MM.1S (cell line): ENCODE measurements at regions not wholly inside any gene's neighbourhood (a gene's known extent, or its start where the extent isn't known, plus 50 kb on each side); places are given as distances from the start of the nearest gene placed in this dataset.

Experiments
- DNase-seq: peaks from one replicate; pipeline ENCODE4 v3.0.0-alpha.2; 2015
- H2AFZ ChIP-seq: fragments of 300-600 bp; sonication (generic); 2 replicates; pipeline ENCODE4 v1.6.0; 2016; ENCODE audit warnings: antibody characterized with exemption, low read length
- H3F3A ChIP-seq: fragments of 300-600 bp; sonication (generic); 2 replicates; pipeline ENCODE4 v1.6.1; 2016; ENCODE audit warnings: mild to moderate bottlenecking, antibody characterized with exemption, low read length, moderate library complexity, mixed read lengths; ENCODE audit not compliant: insufficient read depth
- H3K27ac ChIP-seq: fragments of 300-600 bp; sonication (generic); 2 replicates; pipeline ENCODE4 v1.5.1; 2016; ENCODE audit warnings: mild to moderate bottlenecking, low read length
- H3K27me3 ChIP-seq: fragments of 300-600 bp; sonication (generic); replicated peaks from 2 replicates; pipeline ENCODE4 v1.6.0; 2016; ENCODE audit warnings: low read length; ENCODE audit not compliant: insufficient read depth
- H3K36me3 ChIP-seq: fragments of 300-600 bp; sonication (generic); replicated peaks from 2 replicates; pipeline ENCODE4 v1.6.1; 2016; ENCODE audit warnings: mild to moderate bottlenecking, low read length, mixed read lengths; ENCODE audit not compliant: insufficient read depth
- H3K4me1 ChIP-seq: fragments of 300-600 bp; sonication (generic); 2 replicates; pipeline ENCODE4 v1.6.1; 2016; ENCODE audit warnings: low read length, mixed read lengths
- H3K4me2 ChIP-seq: fragments of 300-600 bp; sonication (generic); 2 replicates; pipeline ENCODE4 v1.6.0; 2016; ENCODE audit warnings: low read depth, low read length
- H3K4me3 ChIP-seq: fragments of 300-600 bp; sonication (generic); 2 replicates; pipeline ENCODE4 v1.5.1; 2016; ENCODE audit warnings: low read length, mixed read lengths
- H3K79me2 ChIP-seq: fragments of 300-600 bp; sonication (generic); 2 replicates; pipeline ENCODE4 v1.6.1; 2016; ENCODE audit warnings: mixed run types, low read length, mixed read lengths
- H3K9ac ChIP-seq: fragments of 300-600 bp; sonication (generic); 2 replicates; pipeline ENCODE4 v1.6.1; 2016; ENCODE audit warnings: low read length, mixed read lengths
- H3K9me2 ChIP-seq: fragments of 300-600 bp; sonication (generic); replicated peaks from 2 replicates; pipeline ENCODE4 v1.6.1; 2016; ENCODE audit warnings: mild to moderate bottlenecking, low read length, mixed read lengths; ENCODE audit not compliant: insufficient read depth
- H3K9me3 ChIP-seq: fragments of 300-600 bp; sonication (generic); replicated peaks from 2 replicates; pipeline ENCODE4 v1.6.1; 2016; ENCODE audit warnings: mild to moderate bottlenecking, low read length, mixed read lengths; ENCODE audit not compliant: insufficient read depth
- H4K20me1 ChIP-seq: fragments of 300-600 bp; sonication (generic); 2 replicates; pipeline ENCODE4 v1.6.1; 2016; ENCODE audit warnings: mild to moderate bottlenecking, low read length, moderate library complexity, mixed read lengths; ENCODE audit not compliant: insufficient read depth
- CTCF ChIP-seq: fragments of 300-600 bp; sonication (generic); IDR thresholded peaks from 2 replicates; pipeline ENCODE4 v1.5.1; 2016; ENCODE audit warnings: antibody characterized with exemption, low read length, mixed read lengths
- EZH2 ChIP-seq: fragments of 300-600 bp; sonication (generic); optimal IDR thresholded peaks from 2 replicates; pipeline ENCODE3; 2017; ENCODE audit warnings: low read depth, mild to moderate bottlenecking, antibody characterized with exemption, low read length, mixed read lengths
- EZH2phosphoT487 ChIP-seq: fragments of 300-600 bp; sonication (generic); IDR thresholded peaks from 2 replicates; pipeline ENCODE4 v1.6.1; 2018; ENCODE audit warnings: antibody characterized with exemption, low read length

DNA sequence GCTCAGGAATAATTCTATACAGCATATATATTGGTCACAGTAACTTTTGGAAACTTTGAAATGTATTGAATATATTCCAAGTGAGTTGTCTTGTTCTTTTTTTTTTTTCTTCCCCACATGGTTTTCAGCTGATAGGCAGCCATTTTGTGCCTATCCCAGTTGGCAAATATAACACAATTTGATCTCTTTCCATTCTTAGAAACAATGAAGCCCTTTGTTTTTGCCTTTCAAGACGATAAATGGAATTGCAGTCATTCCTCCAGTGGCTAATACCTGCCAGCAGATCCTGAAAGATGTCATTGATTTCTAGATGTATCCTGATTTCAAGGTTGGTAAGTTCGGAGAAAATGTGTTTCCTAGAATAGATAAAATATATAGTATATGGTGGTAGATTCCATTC lies 951.1 kb upstream of the SLC10A2 start:
- Histone ChIP-seq H3K9ac (no peak overlapping the region), H3K79me2 (no peaks in the 10 kb centered on the region), H4K20me1 (no peaks in the 10 kb centered on the region), H2AFZ (no peak overlapping the region), H3K4me1 (no peaks in the 10 kb centered on the region), H3K36me3 (no peaks in the 10 kb centered on the region), H3F3A (no peaks in the 10 kb centered on the region), H3K27me3 (no peaks in the 10 kb centered on the region), H3K4me2 (no peak overlapping the region), H3K9me3 (no peaks in the 10 kb centered on the region), H3K27ac (no peak overlapping the region), H3K9me2 (no peaks in the 10 kb centered on the region), H3K4me3 (no peak overlapping the region)
- TF ChIP-seq EZH2 (no peak), EZH2phosphoT487 (no peak), CTCF (no peak)
- DNase-seq = no peak

- H3K79me2 ChIP-seq = no peaks in the 10 kb centered on the region
- no peak for DNase-seq
- no peaks in the 10 kb centered on the region for H3K4me1 ChIP-seq
- no peaks in the 10 kb centered on the region for H3K27me3 ChIP-seq
- H4K20me1 ChIP-seq = no peaks in the 10 kb centered on the region
- H3K36me3 ChIP-seq = no peaks in the 10 kb centered on the region
- H3K4me3 ChIP-seq = no peak overlapping the region
- H3F3A ChIP-seq = no peaks in the 10 kb centered on the region
- H3K9me2 ChIP-seq = no peaks in the 10 kb centered on the region
- H3K4me2 ChIP-seq = no peak overlapping the region
- no peak overlapping the region for H2AFZ ChIP-seq
- H3K27ac ChIP-seq = no peak overlapping the region
- no peak overlapping the region for H3K9ac ChIP-seq
- TF ChIP-seq EZH2 (no peak), CTCF (no peak), EZH2phosphoT487 (no peak)
- H3K9me3 ChIP-seq = no peaks in the 10 kb centered on the region
These were observed 949.6 kb upstream of the SLC10A2 start for GRCh38 chr13:104015646-104016396.

DNA sequence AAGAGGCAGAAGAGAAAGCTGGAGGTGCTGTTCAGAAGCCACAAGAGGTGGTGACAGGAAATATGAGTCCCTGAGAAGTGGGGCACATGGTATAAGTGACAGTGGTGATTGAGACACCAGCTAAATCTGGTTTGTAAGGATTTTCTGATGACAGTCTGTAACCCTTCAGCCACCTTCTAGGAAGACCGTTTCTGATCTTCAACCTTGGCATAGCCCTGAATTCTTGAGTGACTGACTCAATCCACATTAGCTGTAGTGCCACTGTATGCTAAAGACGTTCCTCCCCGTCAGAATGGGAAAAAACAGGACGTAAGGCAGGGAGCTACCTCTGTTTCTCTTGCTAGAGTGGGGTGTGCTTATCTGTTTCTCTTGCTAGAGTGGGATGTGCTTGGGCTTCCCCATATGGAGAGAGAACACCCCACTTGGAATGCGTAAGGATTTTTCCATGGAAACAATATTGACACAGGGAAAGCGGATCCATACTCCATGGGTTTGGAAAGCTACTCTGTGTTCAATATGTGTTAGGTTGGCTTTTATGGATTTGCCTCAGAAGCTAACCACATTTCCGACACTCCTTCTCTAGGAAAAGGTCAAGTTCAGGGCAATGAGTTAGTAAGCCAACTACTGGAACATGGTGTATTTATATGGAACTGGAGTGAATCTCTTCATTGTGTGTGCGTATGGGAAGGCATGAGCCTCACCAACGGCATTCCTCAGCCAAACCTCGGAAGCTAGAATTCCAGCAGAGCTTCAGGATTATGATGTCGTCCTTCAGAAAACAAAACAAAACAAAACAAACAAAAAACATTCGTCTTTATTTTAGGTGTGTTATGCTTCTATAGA lies 948.8 kb upstream of the SLC10A2 start:
- TF ChIP-seq EZH2 (no peak), CTCF (no peak), EZH2phosphoT487 (no peak)
- Histone ChIP-seq H3K27ac (no peak overlapping the region), H2AFZ (no peak overlapping the region), H3K4me3 (no peak overlapping the region), H3K9me2 (no peaks in the 10 kb centered on the region), H3K79me2 (no peaks in the 10 kb centered on the region), H3K36me3 (no peaks in the 10 kb centered on the region), H4K20me1 (no peaks in the 10 kb centered on the region), H3K4me2 (no peak overlapping the region), H3K27me3 (no peaks in the 10 kb centered on the region), H3F3A (no peaks in the 10 kb centered on the region), H3K4me1 (no peaks in the 10 kb centered on the region), H3K9me3 (no peaks in the 10 kb centered on the region), H3K9ac (no peak overlapping the region)
- no peak for DNase-seq
